Left cardiac atrium (tissue), 4 donors: ENCODE measurements at regions not wholly inside any gene's neighbourhood (a gene's known extent, or its start where the extent isn't known, plus 50 kb on each side); places are given as distances from the start of the nearest gene placed in this dataset.
"Not testable (repeated sequence)": the region's sequence is repeated elsewhere in the genome, so short reads cannot be mapped to it uniquely, and the experiment has no call there.

ENCODE experiments used
- ATAC-seq, 2 donors: fragments of 200-7000 bp; cut with Tn5 transposase; one replicate each; pipeline ENCODE4 v1.9.1; 2020; ENCODE audit warnings: mild to moderate bottlenecking in 2 of 2, moderate library complexity in 2 of 2
- DNase-seq: peaks from one replicate; pipeline ENCODE4 v3.0.0-alpha.2; 2020
- intact Hi-C, 2 donors: fragments of 100-400 bp; cut with DNase I; formaldehyde crosslinking; loops; one replicate each; pipeline versions ENCODE4 v1.14.1 to v1.15.1; 2022 to 2023
- donor health status: DM: no; HTN: yes; CAD: no.
- donor health status: DM: no; HTN: yes; CAD: no; lungs with severe emphysema.
- donor health status: DM: yes; HTN: yes; CAD: no.
- donor health status: Dilated cardiomyopathy.

- intact Hi-C loops = no loop called here
- DNase-seq (no peak), ATAC-seq (no peak)
These were observed 71.5 kb upstream of the BMP2 start for GRCh38 chr20:6696001-6696400.

GRCh38 chr20:6693808-6694198 is 73.7 kb upstream of the BMP2 start:
- DNase-seq, ATAC-seq, intact Hi-C loops: not testable (repeated sequence)

GRCh38 chr20:6693178-6693807 is 74.2 kb upstream of the BMP2 start:
- DNase-seq (no peak), ATAC-seq (peak in 1 of 2 donors; percentile 45)
- intact Hi-C loops = no loop called here

- DNase-seq (no peak), ATAC-seq (peak in 1 of 2 donors; percentile 70)
- intact Hi-C loops = no loop called here
These were observed 74.8 kb upstream of the BMP2 start for GRCh38 chr20:6692566-6693173.

GRCh38 chr20:6691516-6691915 is 76.0 kb upstream of the BMP2 start:
- ATAC-seq (no peak), DNase-seq (no peak)
- intact Hi-C loops = no loop called here

- ATAC-seq (no peak), DNase-seq (no peak)
- intact Hi-C loops = no loop called here
These were observed 78.0 kb upstream of the BMP2 start for GRCh38 chr20:6689339-6689973.

- intact Hi-C loops = no loop called here
- ATAC-seq (no peak), DNase-seq (no peak)
These were observed 81.3 kb upstream of the BMP2 start for GRCh38 chr20:6686171-6686570.

GRCh38 chr20:6685626-6686025 is 81.9 kb upstream of the BMP2 start:
- ATAC-seq = no peak
- intact Hi-C loops = no loop called here
- no peak for DNase-seq

GRCh38 chr20:6685181-6685582 is 82.3 kb upstream of the BMP2 start:
- ATAC-seq = no peak
- DNase-seq = no peak
- intact Hi-C loops = no loop called here

GRCh38 chr20:6683021-6683977 is 84.2 kb upstream of the BMP2 start:
- intact Hi-C loops = no loop called here
- no peak for DNase-seq
- no peak for ATAC-seq

GRCh38 chr20:6680854-6681253 is 86.6 kb upstream of the BMP2 start:
- no peak for ATAC-seq
- intact Hi-C loops = no loop called here
- no peak for DNase-seq

GRCh38 chr20:6680441-6680840 is 87.0 kb upstream of the BMP2 start:
- DNase-seq = no peak
- intact Hi-C loops = no loop called here
- no peak for ATAC-seq

- intact Hi-C loops = no loop called here
- peak in 1 of 2 donors; percentile 66 for ATAC-seq
- no peak for DNase-seq
These were observed 88.4 kb upstream of the BMP2 start for GRCh38 chr20:6679086-6679485.

- ATAC-seq (peak in 1 of 2 donors; percentile 78), DNase-seq (no peak)
- intact Hi-C loops = no loop called here
These were observed 89.4 kb upstream of the BMP2 start for GRCh38 chr20:6678101-6678500.

- no peak for ATAC-seq
- DNase-seq = no peak
- intact Hi-C loops = no loop called here
These were observed 92.7 kb upstream of the BMP2 start for GRCh38 chr20:6674831-6675230.

- intact Hi-C loops = no loop called here
- ATAC-seq = no peak
- DNase-seq = no peak
These were observed 94.4 kb upstream of the BMP2 start for GRCh38 chr20:6673071-6673470.

- intact Hi-C loops = no loop called here
- DNase-seq (no peak), ATAC-seq (no peak)
These were observed 95.7 kb upstream of the BMP2 start for GRCh38 chr20:6671829-6672228.

- no peak for ATAC-seq
- intact Hi-C loops = no loop called here
- DNase-seq = no peak
These were observed 98.9 kb upstream of the BMP2 start for GRCh38 chr20:6668546-6668945.

GRCh38 chr20:6665621-6666355 is 101.7 kb upstream of the BMP2 start:
- ATAC-seq (peak in 1 of 2 donors; percentile 38), DNase-seq (no peak)
- intact Hi-C loops = no loop called here
